ENCODE measurements at regions not wholly inside any gene's neighbourhood (a gene's known extent, or its start where the extent isn't known, plus 50 kb on each side); places are given as distances from the start of the nearest gene placed in this dataset.
"Not testable (repeated sequence)": the region's sequence is repeated elsewhere in the genome, so short reads cannot be mapped to it uniquely, and the experiment has no call there.

DNA sequence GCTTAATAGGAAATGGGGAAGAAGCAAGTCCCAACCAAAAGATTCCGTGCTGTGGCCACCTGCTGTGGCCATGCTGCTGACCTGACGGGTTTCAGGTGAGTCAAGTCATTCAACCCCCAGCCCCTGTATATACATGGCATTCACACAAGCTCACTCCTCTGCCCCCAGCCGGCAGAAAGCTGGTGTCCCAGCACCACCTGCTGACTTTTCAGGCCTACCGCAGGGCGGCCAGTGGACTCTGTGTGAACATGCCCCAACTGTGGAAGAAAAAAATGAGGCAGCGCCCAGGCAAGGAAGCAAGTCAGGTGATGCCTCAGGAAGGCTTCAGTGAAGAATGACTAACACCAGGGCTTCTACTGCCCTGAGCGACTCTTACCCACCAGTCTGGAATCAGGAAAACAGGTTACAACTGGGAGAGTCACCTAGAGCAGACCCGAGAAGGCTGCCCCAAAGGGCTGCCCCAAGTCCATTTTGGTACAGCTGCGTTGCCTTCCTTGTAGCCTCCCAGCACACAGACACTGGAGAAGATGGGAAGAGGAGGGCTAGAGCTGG lies 536.5 kb downstream of the TP53TG3F start:
- DNase-seq = not testable (repeated sequence)

DNA sequence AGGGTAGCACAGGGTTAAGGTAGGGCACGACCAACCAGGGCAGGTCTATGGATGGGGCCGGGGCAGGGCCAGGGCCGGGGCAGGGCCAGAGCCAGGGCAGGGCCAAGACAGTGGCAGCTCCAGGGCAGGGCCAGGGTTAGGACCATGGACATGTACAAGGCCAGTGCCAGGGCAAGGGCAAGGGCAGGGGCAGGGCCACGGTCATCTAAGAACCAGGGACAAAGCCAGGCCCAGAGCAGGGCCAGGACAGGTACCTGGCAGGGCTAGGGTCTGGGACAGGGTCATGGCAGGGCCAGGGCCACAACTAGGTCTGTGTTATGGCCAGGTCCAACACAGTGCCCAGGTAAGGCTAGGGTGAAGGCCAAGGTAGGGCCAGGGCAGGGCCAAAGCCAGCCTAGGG lies 541.8 kb downstream of the TP53TG3F start:
- not testable (repeated sequence) for DNase-seq

DNA sequence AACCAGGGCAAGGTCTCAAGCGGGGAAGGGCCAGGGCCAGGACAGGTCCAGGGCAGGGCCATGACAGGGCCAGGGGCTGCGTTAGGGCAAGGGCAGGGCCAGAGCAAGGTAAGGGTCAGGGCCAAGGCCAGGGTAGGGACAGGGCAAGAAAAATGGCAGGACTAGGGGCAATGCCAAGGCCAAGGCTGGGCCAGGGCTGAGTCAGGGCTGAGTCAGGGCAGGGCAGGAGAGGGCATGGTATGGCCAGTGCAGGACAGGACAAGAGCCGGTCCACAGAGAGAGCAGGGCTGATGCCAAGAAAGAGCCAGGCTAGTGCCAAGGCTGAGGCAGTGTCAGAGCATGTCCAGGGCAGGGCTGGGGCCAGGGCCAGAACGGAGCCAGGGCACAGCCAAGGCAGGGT lies 542.5 kb downstream of the TP53TG3F start:
- DNase-seq = not testable (repeated sequence)

DNA sequence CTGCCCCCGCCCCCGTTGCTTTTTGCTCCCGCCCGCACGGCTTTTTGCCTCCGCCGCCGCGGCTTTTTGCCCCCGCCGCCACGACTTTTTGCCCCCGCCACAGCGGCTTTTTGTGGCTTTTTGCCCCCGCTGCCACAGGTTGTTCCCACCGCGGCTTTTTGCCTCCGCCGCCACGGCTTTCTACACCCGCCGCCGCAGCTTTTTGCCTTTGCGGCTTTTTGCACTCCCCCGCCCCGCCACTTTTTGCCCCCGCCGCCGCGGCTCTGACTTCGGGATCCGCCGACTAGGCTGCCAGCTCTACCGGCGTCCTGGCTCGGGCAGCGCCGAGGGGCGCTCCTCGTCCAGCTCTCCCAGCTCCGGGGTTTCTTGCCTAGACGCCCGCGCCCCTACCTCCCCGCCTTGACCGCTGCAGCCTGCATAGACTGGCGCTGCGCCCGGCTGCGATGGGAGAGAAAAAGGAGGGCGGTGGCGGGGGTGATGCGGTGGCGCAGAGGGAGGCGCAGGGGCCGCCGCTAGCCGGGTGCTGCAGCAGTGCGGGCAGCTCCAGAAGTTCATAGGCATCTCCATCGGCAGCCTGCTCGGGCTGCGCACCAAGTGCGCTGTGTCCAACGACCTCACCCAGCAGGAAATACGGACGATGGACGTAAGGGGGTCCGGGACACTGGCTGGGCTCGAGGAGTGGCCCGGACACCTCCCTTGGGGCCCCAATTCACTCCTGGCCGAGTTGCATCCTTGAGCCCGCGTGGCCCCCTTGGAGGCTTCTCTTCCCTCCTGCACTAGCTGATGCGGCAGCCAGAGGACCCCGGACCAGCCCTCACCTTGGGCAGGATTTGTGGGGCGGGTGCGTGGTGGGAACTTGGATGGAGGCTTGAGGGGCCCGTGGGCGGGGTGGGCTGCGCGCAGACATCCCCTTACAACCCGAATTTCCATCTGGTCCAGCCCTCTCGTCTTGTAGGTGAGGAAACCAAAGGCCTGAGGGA lies 555.7 kb downstream of the TP53TG3F start:
- DNase-seq = not testable (repeated sequence)

DNA sequence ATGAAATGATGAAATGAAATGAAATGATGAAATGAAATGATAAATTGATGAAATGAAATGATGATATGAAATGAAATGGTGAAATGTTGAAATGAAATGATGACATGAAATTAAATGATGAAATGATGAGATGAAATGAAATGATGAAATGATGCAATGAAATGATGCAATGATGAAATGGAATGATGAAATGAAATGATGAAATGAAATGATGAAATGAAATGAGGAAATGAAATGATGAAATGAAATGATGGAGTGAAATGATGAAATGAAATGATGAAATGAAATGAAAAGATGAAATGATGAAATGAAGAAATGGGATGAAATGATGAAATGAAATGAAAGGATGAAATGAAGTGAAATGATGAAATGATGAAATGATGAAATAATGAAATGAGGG lies 558.9 kb downstream of the TP53TG3F start:
- not testable (repeated sequence) for DNase-seq

DNA sequence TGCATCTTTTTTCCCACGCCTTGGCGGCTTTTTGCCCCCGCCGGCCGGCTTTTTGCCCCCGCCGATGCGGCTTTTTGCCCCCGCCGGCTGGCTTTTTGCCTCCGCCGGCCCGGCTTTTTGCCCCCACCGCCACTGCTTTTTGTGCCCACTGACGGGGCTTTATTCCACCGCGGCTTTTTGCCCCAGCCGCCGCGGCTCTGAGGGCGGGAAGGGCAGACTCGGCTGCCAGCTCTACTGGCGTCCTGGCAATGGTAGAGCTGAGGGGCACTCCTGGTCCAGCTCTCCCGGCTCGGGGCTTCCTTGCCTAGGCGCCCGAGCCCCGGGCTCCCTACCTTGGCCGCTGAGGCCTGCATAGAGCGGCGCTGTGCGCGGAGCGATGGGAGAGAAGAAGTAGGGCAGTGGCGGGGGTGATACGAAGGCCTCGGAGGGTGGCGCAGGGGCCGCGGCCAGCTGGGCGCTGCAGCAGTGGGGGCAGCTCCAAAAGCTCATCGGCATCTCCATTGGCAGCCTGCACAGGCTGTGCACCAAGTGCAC lies 591.4 kb downstream of the TP53TG3F start:
- DNase-seq = no peak

DNA sequence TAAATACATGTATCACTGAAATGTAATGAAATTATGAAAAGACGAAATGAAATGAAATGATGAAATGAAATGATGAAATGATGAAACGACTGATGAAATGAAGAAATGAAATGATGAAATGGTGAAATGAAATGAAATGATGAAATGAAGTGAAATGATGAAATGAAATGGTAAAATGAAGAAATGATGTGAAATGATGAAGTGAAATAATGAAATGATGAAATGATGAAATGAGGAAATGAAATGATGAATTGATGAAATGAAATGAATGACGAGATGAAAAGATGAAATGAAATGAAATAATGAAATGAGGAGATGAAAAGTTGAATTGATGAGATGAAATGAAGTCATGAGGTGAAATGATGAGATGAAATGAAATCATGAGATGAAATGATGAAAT lies 594.7 kb downstream of the TP53TG3F start:
- DNase-seq = no peak

DNA sequence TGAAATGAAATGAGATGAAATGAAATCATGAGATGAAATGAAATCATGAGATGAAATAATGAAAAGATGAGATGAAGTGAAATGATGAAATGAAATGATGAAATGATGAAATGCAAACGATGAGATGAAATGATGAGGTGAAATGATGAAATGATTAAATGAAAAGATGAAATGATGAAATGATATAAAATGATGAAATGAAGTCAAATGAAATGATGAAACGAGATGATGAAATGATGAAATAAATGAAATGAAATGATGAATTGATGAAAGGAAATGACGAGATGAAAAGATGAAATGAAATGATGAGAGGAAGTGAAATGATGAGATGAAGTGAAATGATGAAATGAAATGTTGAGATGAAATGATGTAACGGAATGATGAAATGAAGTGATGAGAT lies 595.6 kb downstream of the TP53TG3F start:
- no peak for DNase-seq

DNA sequence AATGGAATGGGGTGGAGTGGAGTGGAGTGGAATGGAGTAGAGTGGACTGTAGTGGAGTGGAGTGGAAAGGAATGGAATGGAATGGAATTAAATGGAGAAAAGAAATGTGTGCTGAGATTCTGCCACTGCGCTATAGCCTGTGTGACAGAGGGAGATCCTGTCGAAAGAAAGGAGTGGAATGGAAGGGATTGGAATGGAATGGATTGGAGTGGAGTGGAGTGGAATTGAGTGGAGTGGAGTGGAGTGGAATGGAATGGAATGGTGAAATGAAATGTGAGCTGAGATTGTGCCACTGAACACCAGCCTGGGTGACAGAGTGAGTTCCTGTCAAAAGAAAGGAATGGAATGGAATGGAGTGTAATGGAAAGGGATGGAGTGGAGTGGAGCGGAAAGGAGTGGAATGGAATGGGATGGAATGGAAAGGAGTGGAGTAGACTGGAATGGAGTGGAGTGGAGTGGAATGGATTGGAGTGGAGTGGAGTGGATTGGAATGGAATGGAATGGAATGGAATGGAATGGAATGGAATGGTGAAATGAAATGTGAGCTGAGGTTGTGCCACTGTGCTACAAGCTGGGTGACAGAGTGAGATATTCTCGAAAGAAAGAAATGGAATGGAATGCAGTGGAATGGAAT lies 603.3 kb downstream of the TP53TG3F start:
- DNase-seq = not testable (repeated sequence)

DNA sequence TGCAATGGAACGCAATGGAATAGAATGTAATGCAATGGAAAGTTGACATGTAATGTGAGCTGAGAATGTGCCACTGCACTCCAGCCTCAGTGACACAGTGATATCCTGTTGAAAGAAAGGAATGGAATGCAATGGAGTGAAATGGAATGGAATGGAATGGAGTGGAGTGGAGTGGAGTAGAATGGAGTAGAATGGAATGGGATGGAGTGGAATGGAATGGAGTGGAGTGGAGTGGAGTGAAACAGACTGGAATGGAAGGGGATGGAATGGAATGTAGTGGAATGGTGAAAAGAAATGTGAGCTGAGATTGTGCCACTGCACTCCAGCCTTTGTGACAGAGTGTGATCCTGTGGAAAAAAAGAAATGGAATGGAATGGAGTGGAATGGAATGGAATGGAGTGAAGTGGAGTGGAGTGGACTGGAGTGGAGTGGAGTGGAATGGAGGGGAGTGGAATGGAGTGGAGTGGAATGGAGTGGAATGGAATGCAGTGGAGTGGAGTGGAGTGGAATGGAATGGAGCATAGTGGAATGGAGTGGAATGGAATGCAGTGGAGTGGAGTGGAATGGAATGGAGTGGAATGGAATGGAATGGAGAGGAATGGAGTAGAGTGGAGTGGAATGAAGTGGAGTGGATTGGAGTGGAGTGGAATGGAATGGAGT lies 604.2 kb downstream of the TP53TG3F start:
- not testable (repeated sequence) for DNase-seq

DNA sequence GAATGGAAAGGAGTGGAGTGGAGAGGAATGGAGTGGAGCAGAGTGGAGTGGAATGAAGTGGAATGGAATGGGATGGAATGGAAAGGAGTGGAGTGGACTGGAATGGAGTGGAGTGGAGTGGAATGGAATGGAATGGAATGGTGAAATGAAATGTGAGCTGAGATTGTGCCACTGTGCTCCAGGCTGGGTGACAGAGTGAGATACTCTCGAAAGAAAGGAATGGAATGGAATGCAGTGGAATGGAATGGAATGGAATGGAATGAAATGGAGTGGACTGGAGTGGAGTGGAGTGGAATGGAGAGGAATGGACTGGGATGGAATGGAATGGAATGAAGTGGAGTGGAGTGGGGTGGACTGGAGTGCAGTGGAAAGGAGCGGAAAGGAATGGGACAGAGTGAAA lies 605.2 kb downstream of the TP53TG3F start:
- DNase-seq = not testable (repeated sequence)

DNA sequence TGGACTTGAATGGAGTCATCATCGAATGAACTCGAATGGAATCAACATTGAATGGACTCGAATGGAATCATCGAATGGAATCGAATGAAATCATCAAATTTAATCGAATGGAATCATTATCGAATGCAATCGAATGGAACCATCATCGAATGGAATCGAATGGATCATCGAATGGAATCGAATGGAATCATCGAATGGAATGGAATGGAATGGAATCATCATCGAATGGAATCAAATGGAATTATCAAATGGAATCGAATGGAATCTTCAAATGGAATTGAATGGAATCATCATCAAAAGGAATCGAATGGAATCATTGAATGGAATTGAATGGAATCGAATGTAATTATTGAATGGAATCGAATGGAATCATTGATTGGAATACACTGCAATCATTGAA lies 610.3 kb downstream of the TP53TG3F start:
- DNase-seq = not testable (repeated sequence)

DNA sequence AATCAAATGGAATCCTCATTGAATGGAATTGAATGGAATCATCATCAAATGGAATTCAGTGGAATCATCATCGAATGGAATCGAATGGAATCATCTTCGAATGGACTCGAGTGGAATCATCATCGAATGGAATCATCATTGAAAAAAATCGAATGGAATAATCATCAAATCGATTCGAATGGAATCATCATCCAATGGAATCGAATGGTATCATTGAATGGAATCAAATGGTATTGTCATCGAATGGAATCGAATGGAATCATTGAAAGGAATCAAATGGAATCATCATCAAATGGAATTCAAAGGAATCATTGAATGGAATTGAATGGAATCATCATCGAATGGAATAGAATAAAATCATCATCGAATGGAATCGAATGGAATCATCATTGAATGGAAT lies 619.3 kb downstream of the TP53TG3F start:
- DNase-seq = no peak

DNA sequence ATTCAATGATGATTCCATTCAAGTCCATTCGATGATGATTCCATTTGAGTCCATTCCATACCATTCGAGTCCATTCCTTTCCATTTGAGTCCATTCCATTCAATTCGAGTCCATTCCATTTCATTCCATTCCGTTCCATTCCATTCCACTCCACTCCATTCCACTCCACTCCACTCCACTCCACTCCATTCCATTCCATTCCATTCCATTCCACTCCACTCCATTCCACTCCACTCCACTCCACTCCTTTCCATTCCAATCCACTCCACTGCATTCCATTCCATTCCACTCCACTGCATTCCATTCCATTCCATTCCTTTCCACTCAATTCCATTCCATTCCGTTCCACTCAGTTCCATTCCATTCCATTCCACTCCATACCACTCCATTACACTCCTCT lies 625.6 kb downstream of the TP53TG3F start:
- not testable (repeated sequence) for DNase-seq

DNA sequence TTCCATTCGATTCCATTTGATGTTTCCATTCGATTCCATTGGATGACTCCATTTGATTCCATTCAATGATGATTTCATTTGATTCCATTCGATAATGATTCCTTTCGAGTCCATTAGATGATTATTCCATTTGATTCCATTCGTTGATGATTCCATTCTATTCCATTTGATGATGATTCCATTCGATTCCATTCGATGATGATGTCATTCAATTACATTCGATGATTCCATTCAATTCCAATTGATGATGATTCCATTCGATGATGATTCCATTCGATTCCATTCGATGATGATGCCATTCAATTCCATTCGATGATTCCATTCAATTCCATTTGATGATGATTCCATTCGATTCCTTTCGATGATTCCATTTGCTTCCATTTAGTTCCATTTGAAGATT lies 635.6 kb downstream of the TP53TG3F start:
- DNase-seq = not testable (repeated sequence)

DNA sequence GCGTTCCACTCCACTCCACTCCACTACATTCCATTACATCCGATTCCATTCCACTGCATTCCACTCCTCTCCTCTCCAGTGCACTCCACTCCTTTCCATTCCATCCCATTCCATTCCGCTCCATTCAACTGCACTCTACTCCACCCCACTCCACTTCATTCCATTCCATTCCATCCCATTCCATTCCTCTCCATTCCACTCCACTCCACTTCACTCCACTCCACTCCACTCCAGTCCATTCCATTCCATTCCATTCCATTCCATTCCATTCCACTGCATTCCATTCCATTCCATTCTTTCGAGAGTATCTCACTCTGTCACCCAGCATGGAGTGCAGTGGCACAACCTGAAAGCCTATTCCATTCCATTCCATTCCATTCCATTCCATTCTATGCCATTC lies 637.5 kb downstream of the TP53TG3F start:
- DNase-seq = not testable (repeated sequence)

DNA sequence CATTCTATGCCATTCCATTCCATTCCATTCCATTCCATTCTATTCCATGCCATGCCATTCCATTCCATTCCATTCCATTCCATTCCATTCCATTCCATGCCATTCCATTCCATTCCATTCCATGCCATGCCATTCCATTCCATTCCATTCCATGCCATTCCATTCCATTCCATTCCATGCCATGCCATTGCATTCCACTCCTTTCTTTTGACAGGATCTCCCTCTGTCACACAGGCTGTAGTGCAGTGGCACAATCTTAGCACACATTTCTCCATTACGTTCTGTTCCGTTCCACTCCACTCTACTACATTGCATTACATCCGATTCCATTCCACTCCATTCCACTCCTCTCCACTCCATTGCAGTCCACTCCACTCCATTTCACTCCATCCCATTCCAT lies 637.9 kb downstream of the TP53TG3F start:
- DNase-seq = not testable (repeated sequence)

DNA sequence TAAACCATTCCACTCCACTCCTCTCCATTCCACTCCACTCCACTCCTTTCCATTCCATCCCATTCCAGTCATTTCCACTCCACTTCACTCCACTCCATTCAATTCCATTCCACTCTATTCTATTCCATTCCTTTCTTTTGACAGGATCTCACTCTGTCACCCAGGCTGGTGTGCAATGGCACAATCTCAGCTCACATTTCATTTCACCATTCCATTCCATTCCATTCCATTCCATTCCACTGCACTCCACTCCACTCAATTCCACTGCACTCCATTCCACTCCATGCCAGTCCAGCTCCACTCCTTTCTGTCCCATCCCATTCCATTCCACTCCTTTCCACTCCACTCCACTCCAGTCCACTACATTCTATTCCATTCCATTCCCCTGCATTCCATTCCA lies 638.6 kb downstream of the TP53TG3F start:
- not testable (repeated sequence) for DNase-seq

DNA sequence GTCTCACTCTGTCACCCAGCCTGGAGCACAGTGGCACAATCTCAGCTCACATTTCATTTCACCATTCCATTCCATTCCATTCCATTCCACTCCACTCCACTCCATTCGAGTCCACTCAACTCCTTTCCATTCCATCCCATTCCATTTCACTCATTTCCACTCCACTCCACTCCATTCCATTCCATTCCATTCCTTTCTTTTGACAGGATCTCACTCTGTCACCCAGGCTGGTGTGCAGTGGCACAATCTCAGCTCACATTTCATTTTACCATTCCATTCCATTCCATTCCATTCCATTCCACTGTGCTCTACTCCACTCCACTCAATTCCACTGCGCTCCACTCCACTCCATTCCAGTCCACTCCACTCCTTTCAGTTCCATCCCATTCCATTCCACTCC lies 639.6 kb downstream of the TP53TG3F start:
- DNase-seq = not testable (repeated sequence)

All from activated CD4-positive, alpha-beta T cell treated with anti-CD3 and anti-CD28 coated beads for 48 hours (primary cell).